Fibroblast of mammary gland (primary cell): ENCODE measurements at regions not wholly inside any gene's neighbourhood (a gene's known extent, or its start where the extent isn't known, plus 50 kb on each side); places are given as distances from the start of the nearest gene placed in this dataset.
"Not testable (repeated sequence)": the region's sequence is repeated elsewhere in the genome, so short reads cannot be mapped to it uniquely, and the experiment has no call there.

Source experiments
- DNase-seq: peaks from one replicate; pipeline ENCODE4 v3.0.0-alpha.2; 2010; ENCODE audit warnings: low read depth
- H3K4me3 ChIP-seq: 2 replicates; pipeline ENCODE4 v1.5.1; 2011; ENCODE audit warnings: low read depth, mild to moderate bottlenecking, low read length, moderate library complexity; ENCODE audit not compliant: control insufficient read depth
- CTCF ChIP-seq: conservative IDR thresholded peaks from 2 replicates; pipeline ENCODE4 v1.5.1; 2011; ENCODE audit warnings: low read depth, low read length, inconsistent platforms; ENCODE audit not compliant: control insufficient read depth, insufficient read depth

GRCh38 chr13:90938848-90939247, 408.6 kb upstream of the MIR17HG start:
- H3K4me3 ChIP-seq, result no peak overlapping the region
- TF ChIP-seq CTCF, result no peak
- DNase-seq, result no peak

- DNase-seq, result no peak
- no peak for TF ChIP-seq CTCF
- H3K4me3 ChIP-seq, result no peak overlapping the region
These were observed 403.5 kb upstream of the MIR17HG start for GRCh38 chr13:90943946-90944345.

GRCh38 chr13:90945146-90945545, 402.3 kb upstream of the MIR17HG start:
- H3K4me3 ChIP-seq, DNase-seq: not testable (repeated sequence)

GRCh38 chr13:90946125-90946524, 401.4 kb upstream of the MIR17HG start:
- not testable (repeated sequence) for DNase-seq, H3K4me3 ChIP-seq

GRCh38 chr13:90947976-90948375, 399.5 kb upstream of the MIR17HG start:
- H3K4me3 ChIP-seq, result no peak overlapping the region
- DNase-seq, result no peak
- no peak for TF ChIP-seq CTCF

GRCh38 chr13:90950160-90950559, 397.3 kb upstream of the MIR17HG start:
- DNase-seq, result no peak
- TF ChIP-seq CTCF, result no peak

GRCh38 chr13:90951663-90952062, 395.8 kb upstream of the MIR17HG start:
- H3K4me3 ChIP-seq, result no peak overlapping the region
- TF ChIP-seq CTCF, result no peak

More at GRCh38 chr13:90950160-90950559, 397.3 kb upstream of the MIR17HG start:
- no peak overlapping the region for H3K4me3 ChIP-seq

GRCh38 chr13:90952326-90952725, 395.2 kb upstream of the MIR17HG start:
- DNase-seq, result no peak
- TF ChIP-seq CTCF, result no peak
- no peak overlapping the region for H3K4me3 ChIP-seq

More at GRCh38 chr13:90951663-90952062, 395.8 kb upstream of the MIR17HG start:
- DNase-seq, result no peak
